IMR-90 (cell line): ENCODE measurements at regions not wholly inside any gene's neighbourhood (a gene's known extent, or its start where the extent isn't known, plus 50 kb on each side); places are given as distances from the start of the nearest gene placed in this dataset.

ENCODE experiments used
- ATAC-seq: fragments of 200-7000 bp; cut with Tn5 transposase; 2 replicates; pipeline ENCODE4 v1.9.1; 2020; ENCODE audit warnings: low read depth, mild to moderate bottlenecking, moderate library complexity
- BruUV-seq: library from RNA; stranded (reverse); fragments of 400-500 nt; replicated peaks from 2 replicates; lab custom pipeline; 2021; lab: Mats Ljungman, UMichigan
- CTCF ChIA-PET: fragments of 300-600 bp; formaldehyde crosslinking; extraction: SDS; loops from one replicate; lab custom pipeline; 2021; ENCODE audit warnings: antibody characterized with exemption; lab: Yijun Ruan, JAX
- POLR2A ChIA-PET: fragments of 300-600 bp; sonication (Branson Sonifier 250); formaldehyde crosslinking; loops from one replicate; lab custom pipeline; 2022; ENCODE audit warnings: antibody characterized with exemption; ENCODE audit not compliant: unreplicated experiment; lab: Charles Lee
- DNase-seq: peaks from one replicate; pipeline ENCODE4 v3.0.0; 2013
- H2AFZ ChIP-seq: replicated peaks from 2 replicates; pipeline ENCODE3; 2013; ENCODE audit warnings: low read length, mild to moderate bottlenecking; ENCODE audit not compliant: poor library complexity
- H2AK5ac ChIP-seq: 2 replicates; pipeline ENCODE4 v1.6.1; 2013; ENCODE audit warnings: low read depth, low read length, inconsistent platforms
- H2AK9ac ChIP-seq: replicated peaks from 2 replicates; pipeline ENCODE3; 2013; ENCODE audit warnings: mild to moderate bottlenecking, low read depth, low read length, moderate library complexity; ENCODE audit not compliant: poor library complexity
- H2BK120ac ChIP-seq: 2 replicates; pipeline ENCODE4 v1.6.1; 2013; ENCODE audit warnings: low read depth, low read length, inconsistent platforms
- H2BK15ac ChIP-seq: 3 replicates; pipeline ENCODE4 v1.6.1; 2013; ENCODE audit warnings: low read depth, low read length, inconsistent platforms
- H2BK20ac ChIP-seq: 2 replicates; pipeline ENCODE4 v1.6.1; 2013; ENCODE audit warnings: low read depth, mild to moderate bottlenecking, inconsistent platforms, low read length, moderate library complexity
- H2BK5ac ChIP-seq: 2 replicates; pipeline ENCODE4 v1.6.1; 2013; ENCODE audit warnings: mild to moderate bottlenecking, low read depth, low read length, inconsistent platforms; ENCODE audit not compliant: poor library complexity, severe bottlenecking
- H3K14ac ChIP-seq: replicated peaks from 2 replicates; pipeline ENCODE4 v1.6.1; 2013; ENCODE audit warnings: low read depth, low read length, inconsistent platforms
- H3K18ac ChIP-seq: 2 replicates; pipeline ENCODE4 v1.6.1; 2013; ENCODE audit warnings: low read depth, low read length, control low read depth
- H3K23ac ChIP-seq: 2 replicates; pipeline ENCODE4 v1.6.1; 2013; ENCODE audit warnings: low read depth, low read length, inconsistent platforms
- H3K27ac ChIP-seq: 2 replicates; pipeline ENCODE4 v1.5.1; 2013; ENCODE audit warnings: mild to moderate bottlenecking, control low read depth, low read length; ENCODE audit not compliant: insufficient read depth
- H3K27me3 ChIP-seq: 2 replicates; pipeline ENCODE4 v1.6.1; 2013; ENCODE audit warnings: low read length; ENCODE audit not compliant: control insufficient read depth, insufficient read depth
- H3K36me3 ChIP-seq: 2 replicates; pipeline ENCODE4 v1.6.1; 2013; ENCODE audit warnings: low read length, mixed read lengths; ENCODE audit not compliant: control insufficient read depth, insufficient read depth
- H3K4ac ChIP-seq: 2 replicates; pipeline ENCODE4 v1.6.1; 2013; ENCODE audit warnings: low read depth, low read length, inconsistent platforms
- H3K4me1 ChIP-seq: 2 replicates; pipeline ENCODE4 v1.6.1; 2013; ENCODE audit warnings: low read length, mixed read lengths; ENCODE audit not compliant: control insufficient read depth, insufficient read depth
- H3K4me2 ChIP-seq: 2 replicates; pipeline ENCODE4 v1.6.1; 2013; ENCODE audit warnings: low read depth, mild to moderate bottlenecking, control low read depth, low read length, moderate library complexity
- H3K4me3 ChIP-seq: 2 replicates; pipeline ENCODE4 v1.5.1; 2013; ENCODE audit warnings: low read depth, mild to moderate bottlenecking, control low read depth, low read length, moderate library complexity; ENCODE audit not compliant: insufficient read depth
- H3K56ac ChIP-seq: 2 replicates; pipeline ENCODE4 v1.6.1; 2013; ENCODE audit warnings: low read length, inconsistent platforms; ENCODE audit not compliant: insufficient read depth; ENCODE audit errors: extremely low read depth
- H3K79me1 ChIP-seq, 2 experiments: 2 replicates each; pipeline ENCODE4 v1.6.1; 2013; ENCODE audit warnings: low read length in 2 of 2, inconsistent platforms in 1 of 2, low read depth in 1 of 2
- H3K9ac ChIP-seq: 2 replicates; pipeline ENCODE4 v1.6.1; 2013; ENCODE audit warnings: low read depth, low read length, control low read depth
- H3K9me1 ChIP-seq: 2 replicates; pipeline ENCODE4 v1.6.1; 2013; ENCODE audit warnings: low read length, inconsistent platforms; ENCODE audit not compliant: insufficient read depth
- H3K9me3 ChIP-seq: 2 replicates; pipeline ENCODE4 v1.6.1; 2013; ENCODE audit warnings: low read length; ENCODE audit not compliant: control insufficient read depth, insufficient read depth
- H4K20me1 ChIP-seq: 2 replicates; pipeline ENCODE4 v1.6.1; 2013; ENCODE audit warnings: low read length, inconsistent platforms; ENCODE audit not compliant: insufficient read depth
- H4K5ac ChIP-seq: 2 replicates; pipeline ENCODE4 v1.6.1; 2013; ENCODE audit warnings: mild to moderate bottlenecking, low read depth, low read length, control low read depth
- H4K8ac ChIP-seq, 2 experiments: 2 replicates each; pipeline ENCODE4 v1.6.1; 2013; ENCODE audit warnings: low read depth in 2 of 2, low read length in 2 of 2, control low read depth in 1 of 2, inconsistent platforms in 1 of 2
- H4K91ac ChIP-seq: 2 replicates; pipeline ENCODE4 v1.6.1; 2013; ENCODE audit warnings: low read depth, low read length, inconsistent platforms; ENCODE audit not compliant: insufficient read depth
- BHLHE40 ChIP-seq: fragments of 150-350 bp; IDR thresholded peaks from 2 replicates; pipeline ENCODE4 v1.6.1; 2016; ENCODE audit warnings: mild to moderate bottlenecking, low read depth, low read length
- CHD1 ChIP-seq: IDR thresholded peaks from 2 replicates; pipeline ENCODE4 v1.6.1; 2012; ENCODE audit warnings: low read depth, low read length, improper control_type of control experiment
- ELK1 ChIP-seq: fragments of 150-350 bp; IDR thresholded peaks from 2 replicates; pipeline ENCODE4 v1.6.1; 2016; ENCODE audit warnings: low read depth, mild to moderate bottlenecking, low read length, moderate library complexity, borderline replicate concordance
- MXI1 ChIP-seq: IDR thresholded peaks from 2 replicates; pipeline ENCODE4 v1.6.1; 2012; ENCODE audit warnings: low read depth, mild to moderate bottlenecking, low read length, moderate library complexity, borderline replicate concordance
- POLR2A ChIP-seq: IDR thresholded peaks from 2 replicates; pipeline ENCODE4 v1.6.1; 2012; ENCODE audit warnings: mild to moderate bottlenecking, low read depth, low read length
- WGBS, 2 experiments: methylation state at CpG; one replicate each; pipeline versions ENCODE4 v1.1.5 to v1.1.7; 2013; ENCODE audit warnings: missing lambda C conversion rate in 2 of 2; ENCODE audit not compliant: insufficient read length in 1 of 2; ENCODE audit errors: extremely low coverage in 2 of 2; 5-methylcytosine and 5-hydroxymethylcytosine counted together
- dilution Hi-C: fragments of 300-500 bp; cut with HindIII; formaldehyde crosslinking; loops from one replicate; pipeline ENCODE4 v1.14.3; 2018; ENCODE audit warnings: low sequenced_read_pairs; ENCODE audit not compliant: unreplicated experiment
- in situ Hi-C: fragments of 300-500 bp; cut with MboI; formaldehyde crosslinking; loops from 3 replicates; pipeline ENCODE4 v1.14.3; 2019; ENCODE audit warnings: low sequenced_read_pairs, inconsistent platforms, mixed read lengths
- intact Hi-C: fragments of 100-400 bp; cut with micrococcal nuclease; formaldehyde crosslinking; loops from 2 replicates; pipeline ENCODE4 v1.10.0; 2022
- TF ChIP-seq, protein P1 (sequence below): fragments of 150-350 bp; IDR thresholded peaks from 2 replicates; pipeline ENCODE4 v1.6.1; 2017; ENCODE audit warnings: mild to moderate bottlenecking, antibody characterized with exemption, low read length, low read depth

- in situ Hi-C loops = no loop called here
- Histone ChIP-seq H4K5ac (no peak overlapping the region), H3K27me3 (no peaks in the 10 kb centered on the region), H3K36me3 (no peaks in the 10 kb centered on the region), H3K9ac (no peak overlapping the region), H3K9me3 (no peaks in the 10 kb centered on the region), H2BK20ac (no peak overlapping the region), H2AK9ac (no peak overlapping the region), H2BK120ac (no peak overlapping the region), H4K8ac (no peak overlapping the region; a peak in 1 of 4 replicates), H3K23ac (no peak overlapping the region), H3K4me2 (no peak overlapping the region), H3K4me3 (no peak overlapping the region), H2AFZ (no peak overlapping the region), H3K79me1 (no peaks in the 10 kb centered on the region), H3K56ac (no peak overlapping the region), H3K14ac (no peak overlapping the region), H2BK5ac (no peak overlapping the region), H3K18ac (no peak overlapping the region), H2AK5ac (no peak overlapping the region), H3K4ac (no peak overlapping the region), H3K9me1 (no peaks in the 10 kb centered on the region), H4K20me1 (no peaks in the 10 kb centered on the region), H3K27ac (no peak overlapping the region), H2BK15ac (no peak overlapping the region), H4K91ac (no peak overlapping the region), H3K4me1 (no peaks in the 10 kb centered on the region; the same call in 1 of the 2 replicates)
- ChIA-PET POLR2A (no interaction called here), CTCF (no interaction called here)
- ATAC-seq = no peak
- intact Hi-C loops = no loop called here
- DNase-seq = no peak
- dilution Hi-C loops = no loop called here
- no TSS peak for BruUV-seq
- no CpG with 5 or more reads among the region's 2 CpGs for WGBS, 2 experiments
- no peak for TF ChIP-seq MXI1
- no peak for TF ChIP-seq CHD1
- no peak for TF ChIP-seq BHLHE40
- TF ChIP-seq POLR2A = no peak
- no peak for TF ChIP-seq ELK1
- TF ChIP-seq, protein P1, sequence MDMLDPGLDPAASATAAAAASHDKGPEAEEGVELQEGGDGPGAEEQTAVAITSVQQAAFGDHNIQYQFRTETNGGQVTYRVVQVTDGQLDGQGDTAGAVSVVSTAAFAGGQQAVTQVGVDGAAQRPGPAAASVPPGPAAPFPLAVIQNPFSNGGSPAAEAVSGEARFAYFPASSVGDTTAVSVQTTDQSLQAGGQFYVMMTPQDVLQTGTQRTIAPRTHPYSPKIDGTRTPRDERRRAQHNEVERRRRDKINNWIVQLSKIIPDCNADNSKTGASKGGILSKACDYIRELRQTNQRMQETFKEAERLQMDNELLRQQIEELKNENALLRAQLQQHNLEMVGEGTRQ = no peak
Observed at GRCh38 chr1:193411215-193411614, 224.8 kb upstream of the B3GALT2 start.
